GM19467 (cell line): ENCODE measurements at regions not wholly inside any gene's neighbourhood (a gene's known extent, or its start where the extent isn't known, plus 50 kb on each side); places are given as distances from the start of the nearest gene placed in this dataset.
"Not testable (repeated sequence)": the region's sequence is repeated elsewhere in the genome, so short reads cannot be mapped to it uniquely, and the experiment has no call there.

Source experiments
- ATAC-seq: cut with Tn5 transposase; IDR thresholded peaks from one replicate; pipeline ENCODE4 v1.9.1; 2021; ENCODE audit warnings: mild to moderate bottlenecking, moderate library complexity; ENCODE audit not compliant: unreplicated experiment

DNA sequence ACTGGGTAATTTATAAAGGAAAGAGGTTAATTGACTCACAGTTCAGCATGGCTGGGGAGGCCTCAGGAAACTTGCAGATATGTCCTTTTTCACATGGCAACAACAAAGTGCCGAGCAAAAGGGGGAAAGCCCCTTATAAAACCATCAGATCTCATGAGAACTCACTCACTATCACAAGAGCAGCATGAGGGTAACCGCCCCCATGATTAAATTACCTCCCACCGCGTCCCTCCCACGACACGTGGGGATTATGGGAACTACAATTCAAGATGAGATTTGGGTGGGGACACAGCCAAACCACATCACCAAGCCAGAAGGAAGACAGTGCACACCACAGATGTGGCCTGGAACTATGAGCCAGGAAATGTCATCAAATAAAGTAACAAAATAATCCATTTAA lies 292.8 kb downstream of the FOXO1 start:
- not testable (repeated sequence) for ATAC-seq

DNA sequence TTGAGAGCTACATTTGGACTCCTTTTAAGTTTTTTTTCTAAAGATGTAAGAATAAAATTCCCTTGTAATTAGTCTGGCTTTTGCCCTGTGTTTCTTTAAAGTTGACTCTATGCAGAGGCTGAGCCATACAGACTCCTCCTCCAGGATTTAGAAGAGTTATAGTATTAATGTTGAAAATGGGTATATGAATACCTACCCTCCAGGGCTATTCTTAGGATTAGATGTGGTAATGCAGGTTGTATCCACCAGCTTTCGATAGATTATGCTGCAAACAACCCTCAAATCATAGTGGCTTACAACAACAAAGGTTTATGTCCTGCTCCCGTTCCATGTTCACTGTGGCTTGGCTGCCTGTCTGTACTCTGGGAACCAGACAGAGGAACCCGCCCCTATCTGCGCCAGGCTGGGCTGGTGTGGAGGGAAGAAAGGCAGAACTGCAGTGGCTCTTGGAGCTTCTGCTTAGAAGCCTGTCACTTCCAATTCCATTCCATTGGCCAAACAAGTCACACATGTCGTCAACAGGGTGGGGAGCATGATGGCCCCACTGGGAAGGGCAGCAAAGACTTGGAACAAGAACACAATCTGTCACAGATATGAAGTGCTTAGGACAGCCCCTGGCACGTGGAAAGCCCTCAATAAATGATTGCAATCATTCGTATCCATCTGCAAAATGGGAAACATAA lies 290.8 kb downstream of the FOXO1 start:
- no peak for ATAC-seq

DNA sequence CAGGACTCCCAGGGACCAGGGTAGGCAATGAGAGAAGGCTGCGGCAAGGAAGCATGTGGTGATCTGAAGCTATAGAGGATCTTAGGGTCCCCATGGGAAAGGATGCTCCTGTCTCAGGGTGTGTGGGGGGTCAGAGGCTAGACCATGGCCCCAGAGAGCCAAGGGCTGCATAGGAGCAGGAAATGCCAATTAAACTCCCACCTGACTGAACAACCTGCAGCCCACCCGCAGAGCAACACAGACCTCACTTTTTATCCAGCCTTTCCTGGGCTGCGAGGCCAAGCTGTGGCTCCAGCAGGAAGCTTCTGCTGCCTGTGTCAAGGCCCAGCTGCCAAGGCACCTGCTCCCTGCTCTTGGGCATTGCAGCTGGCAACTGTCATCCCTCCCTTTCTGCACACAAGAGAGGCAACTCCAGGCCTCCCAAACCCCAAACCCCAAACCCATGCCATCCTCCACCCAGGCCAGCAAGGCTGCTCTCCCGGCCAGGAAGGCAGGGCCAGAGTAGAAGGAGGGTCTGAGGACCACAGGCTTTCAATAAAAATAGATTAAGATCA lies 290.1 kb downstream of the FOXO1 start:
- no peak for ATAC-seq

DNA sequence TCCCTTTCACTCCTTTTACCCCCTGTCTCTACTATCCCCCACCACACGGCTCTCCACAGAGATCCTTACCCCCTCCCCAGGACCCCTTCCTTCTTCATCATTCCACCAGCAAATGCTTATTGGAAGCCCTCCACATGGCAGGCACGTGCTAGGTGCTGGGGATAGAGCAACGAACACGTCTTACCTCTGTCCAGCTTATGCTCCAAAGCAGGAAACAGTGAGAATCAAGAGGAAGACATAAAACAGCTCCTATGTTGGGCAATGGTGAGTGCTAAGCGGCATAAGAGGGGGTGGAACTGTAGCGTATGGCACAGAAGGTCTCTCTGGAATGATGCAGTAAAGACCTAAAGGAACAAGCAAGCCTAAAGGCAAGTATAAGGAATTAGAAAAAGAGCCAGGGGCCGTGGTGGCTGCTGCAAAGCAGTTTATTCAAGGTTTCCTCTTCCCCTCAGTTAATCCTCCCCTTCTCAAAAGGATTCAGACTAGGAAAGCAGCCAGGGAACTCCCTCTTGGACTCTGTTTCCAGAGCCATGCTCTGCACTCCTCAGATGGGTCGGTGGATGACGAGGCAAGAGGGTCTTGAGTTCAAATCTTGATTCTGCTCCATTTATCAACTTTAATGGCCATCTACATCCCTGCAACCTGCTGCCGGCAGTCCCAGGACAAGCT lies 289.4 kb downstream of the FOXO1 start:
- no peak for ATAC-seq

DNA sequence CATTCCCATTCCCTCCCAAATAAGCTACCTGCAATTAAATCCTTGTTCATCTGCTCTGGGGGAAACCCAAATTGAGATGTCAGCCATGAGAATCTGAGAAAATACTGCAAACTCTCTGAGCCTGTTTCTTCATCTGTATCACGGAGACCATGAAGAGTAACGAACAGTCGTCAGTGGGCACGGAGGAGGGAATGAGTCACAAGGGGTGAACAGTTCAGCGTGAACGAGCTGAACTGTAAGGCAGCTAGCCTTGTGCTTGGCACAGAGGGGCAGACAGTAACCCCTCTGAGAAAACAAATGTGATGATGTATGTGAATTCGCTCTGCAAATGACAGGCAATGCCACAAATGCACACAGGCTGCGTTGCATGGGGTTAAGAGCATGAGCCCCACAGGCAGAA lies 288.7 kb downstream of the FOXO1 start:
- no peak for ATAC-seq

DNA sequence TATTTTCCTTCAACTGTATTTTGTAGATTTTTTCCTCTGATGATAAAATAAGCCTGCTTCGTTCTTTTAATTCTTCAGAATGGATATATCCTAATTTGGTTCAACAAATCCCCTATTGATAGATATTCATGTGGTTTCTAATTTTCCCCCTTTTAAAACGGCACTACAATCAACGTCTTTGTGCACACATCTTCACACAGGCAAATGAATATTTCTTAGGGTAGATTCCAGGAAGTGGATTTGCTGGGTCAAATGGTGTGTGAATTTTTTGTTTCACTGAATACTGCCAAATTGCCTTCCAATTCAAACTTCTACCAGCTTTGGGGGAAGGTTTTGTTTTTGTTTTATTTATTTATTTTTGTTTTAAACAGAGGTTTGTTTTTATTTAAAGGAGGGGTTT lies 287.2 kb downstream of the FOXO1 start:
- no peak for ATAC-seq

DNA sequence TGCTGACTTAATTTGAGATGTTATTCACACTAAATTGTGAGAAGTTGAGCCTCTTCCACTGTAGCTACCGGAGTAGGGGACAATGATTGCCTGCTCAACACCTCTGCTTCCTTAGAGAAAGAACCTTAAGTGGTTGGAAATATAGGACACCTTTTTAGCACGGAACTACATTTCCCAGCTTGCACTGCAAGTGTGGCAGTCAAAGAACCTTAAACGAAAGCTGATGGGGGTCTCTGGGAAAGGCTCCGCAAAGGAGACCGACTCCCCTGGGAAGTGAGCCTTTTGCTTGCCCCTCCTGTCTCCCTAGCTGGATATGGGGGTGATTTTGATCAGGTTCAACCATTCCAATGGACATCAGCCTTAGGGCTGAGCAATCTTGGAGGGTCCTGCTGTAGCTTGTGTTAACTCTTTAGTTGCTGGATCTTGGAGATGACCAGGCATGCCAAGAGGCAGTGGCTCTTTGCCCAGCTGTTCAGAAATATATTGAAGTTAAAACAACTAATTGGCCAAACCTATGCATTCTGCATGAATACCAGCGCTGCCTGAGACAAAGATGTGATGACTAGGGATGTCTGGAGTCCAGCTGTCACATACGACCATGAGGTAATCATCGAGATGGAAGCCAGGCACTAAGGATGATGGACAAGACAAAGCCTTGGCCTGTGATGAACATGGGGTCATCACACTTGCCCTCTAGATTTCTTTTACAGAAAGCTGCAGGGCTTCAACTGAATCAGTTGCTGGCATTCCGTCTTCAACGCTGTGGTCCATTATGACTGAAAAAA lies 286.5 kb downstream of the FOXO1 start:
- no peak for ATAC-seq

DNA sequence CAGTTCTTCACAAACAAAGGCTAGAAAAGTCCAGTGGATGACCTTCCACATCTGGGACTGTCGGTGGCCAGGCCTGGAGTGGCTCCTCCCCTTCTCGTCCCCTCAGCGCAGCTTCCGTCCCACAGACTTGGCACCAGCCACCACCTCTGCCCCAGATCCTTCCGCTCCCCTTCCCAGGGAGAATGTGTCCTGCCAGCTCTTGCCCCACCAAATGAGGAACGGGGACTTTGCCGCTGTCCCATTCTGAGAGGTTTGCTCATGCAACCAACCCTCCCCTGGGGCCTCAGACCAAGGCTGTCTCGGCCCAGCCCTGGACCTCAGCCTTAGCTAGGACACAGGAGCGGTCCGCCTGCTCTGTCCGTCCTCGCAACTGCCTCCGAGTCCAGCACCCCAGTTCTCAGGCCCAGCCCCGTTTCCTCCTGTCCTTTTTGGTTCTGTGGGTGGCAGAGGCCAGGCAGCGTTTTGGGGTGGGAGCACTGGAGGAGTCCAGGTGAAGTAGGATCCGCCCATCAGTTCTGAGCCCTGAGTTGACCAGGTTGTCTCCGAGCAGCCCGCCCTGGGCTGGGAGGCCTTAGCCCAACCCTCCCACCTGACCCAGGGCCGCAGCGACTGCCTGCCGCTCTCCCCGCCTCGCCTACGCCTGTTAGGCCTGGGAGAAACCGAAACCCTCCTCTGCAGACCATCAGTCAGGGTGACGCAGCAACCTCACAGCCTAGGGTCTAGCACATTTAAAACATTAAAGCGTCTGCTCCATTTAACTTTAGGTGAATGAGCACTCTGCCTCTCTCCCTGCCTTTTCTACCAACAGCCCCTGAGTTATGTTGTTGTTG lies 284.3 kb downstream of the FOXO1 start:
- ATAC-seq = no peak

DNA sequence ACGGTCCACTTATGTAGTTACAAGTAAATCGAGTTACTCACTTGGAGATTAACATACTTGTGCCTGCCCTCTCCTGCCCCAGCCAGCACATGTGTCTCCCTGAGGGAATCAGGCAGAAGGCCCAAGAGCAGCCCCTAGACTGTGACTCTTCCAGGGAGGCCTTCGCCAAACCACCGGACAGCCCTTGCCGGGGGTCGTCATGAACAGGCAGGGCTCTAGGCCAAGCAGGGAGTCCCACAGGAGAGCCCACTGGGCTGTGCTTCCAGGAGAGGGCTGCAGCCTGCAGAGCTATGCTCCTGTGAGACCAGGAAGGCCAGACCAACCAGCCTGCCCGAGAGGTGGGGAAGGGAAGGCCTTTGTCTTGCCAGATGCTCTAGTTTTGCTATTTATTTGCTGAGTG lies 283.3 kb downstream of the FOXO1 start:
- no peak for ATAC-seq

DNA sequence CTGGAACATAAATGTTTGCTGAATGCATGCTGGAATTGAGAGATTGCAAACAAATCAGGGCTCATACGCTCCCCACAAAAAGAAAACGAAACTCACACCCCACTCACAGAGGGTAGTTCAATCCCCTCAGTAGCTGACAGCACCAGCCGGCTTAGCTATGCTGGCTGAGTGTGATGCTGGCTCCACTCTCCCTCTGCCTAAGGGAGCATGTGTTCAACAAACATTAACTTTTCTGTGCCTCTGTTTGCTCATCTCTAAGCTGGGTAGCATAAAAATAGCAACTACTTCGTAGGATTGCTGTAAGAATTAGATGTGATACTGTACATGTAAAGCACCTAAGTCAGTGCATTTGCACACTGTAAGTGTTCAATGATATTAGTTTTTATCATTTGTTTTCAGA lies 282.6 kb downstream of the FOXO1 start:
- no peak for ATAC-seq

DNA sequence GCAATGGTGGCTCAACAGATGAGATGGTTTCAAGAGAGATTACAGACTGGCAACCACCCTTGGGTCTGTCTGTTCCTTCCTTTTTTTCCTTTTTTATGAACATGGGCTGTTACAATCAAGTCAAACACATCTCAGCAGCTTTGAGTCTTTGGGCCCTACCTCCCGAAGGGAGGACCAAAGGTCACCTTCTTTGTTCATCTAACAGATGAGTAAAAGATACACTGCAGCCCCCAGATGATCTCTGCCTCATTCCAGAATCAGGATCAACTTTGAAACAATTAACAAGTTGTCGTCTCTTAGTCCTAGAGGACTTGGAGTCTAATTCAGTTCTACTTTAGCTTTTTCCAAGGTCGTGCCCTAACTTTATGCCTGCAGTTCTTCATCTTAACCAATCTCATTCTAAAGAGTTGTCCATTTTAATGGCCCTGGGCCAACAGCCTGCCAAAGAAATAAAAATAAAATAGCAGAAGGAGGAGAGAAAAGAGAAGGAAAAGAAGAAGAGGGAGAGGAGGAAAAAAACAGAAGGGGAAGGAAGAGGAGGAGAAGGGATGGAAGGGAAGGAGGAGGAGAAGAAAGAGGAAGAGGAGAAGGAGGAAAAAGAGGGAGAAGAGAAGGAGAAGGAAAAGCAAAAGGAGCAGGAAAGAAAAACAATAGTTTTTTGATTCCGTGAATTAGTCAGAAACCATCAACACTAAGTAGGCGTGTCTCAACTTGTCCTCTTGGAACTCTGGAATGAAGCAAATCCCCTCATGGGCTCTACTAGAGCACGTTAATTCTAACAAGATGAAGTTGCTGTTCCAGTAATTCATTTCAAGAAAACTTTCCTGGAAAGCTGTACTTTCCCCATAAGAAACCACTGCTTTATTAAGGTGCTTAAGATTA lies 281.2 kb downstream of the FOXO1 start:
- ATAC-seq = no peak

DNA sequence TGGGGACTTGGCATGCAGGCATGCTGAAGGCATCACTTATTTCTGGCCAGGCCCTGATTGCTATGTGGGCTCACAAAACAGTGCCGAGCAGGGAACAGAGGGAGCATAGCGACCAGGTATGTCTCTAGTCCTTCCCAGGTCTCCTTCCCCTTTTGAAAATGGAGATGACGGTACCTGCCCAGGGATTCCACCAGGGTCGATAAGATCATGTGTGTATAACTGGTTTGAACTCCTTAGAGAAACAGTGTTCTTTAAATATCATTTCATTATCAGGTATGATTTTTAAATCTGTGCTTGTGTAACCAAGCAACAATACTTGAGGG lies 280.6 kb downstream of the FOXO1 start:
- no peak for ATAC-seq

DNA sequence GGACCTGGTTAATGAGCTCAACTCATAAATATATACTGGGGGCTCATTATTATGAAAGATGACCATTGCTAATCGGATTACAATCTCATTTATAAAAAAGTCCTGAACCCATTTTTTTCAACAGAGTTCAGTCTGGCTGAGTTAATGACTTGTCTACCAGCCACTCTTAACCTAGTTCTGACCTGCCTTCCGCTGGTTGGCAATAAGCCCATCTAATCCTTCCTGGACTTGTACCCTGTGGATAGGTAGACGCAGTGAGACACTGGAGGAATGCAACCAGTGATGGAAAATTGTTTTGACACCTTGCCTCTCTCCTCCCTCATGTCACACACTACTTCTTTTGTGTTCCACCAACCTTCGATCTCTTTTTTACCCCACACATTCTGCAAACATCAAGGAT lies 279.9 kb downstream of the FOXO1 start:
- no peak for ATAC-seq

DNA sequence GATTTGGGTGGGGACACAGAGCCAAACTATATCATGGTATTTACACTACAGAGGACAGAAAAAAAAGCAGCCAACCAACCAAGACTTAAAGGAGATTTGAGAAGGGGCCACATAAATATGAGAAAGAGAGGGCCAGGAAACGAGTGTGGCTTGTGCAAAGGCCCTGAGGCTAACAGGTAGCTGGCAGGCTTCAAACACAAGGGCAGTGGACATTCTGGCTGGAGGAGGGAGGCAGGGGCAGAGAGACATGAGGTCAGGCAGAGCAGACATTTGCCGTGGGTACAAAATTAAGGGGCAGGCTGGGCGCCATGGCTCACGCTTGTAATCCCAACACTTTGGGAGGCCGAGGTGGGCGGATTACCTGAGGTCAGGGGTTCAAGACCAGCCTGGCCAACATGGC lies 278.7 kb downstream of the FOXO1 start:
- ATAC-seq = no peak

DNA sequence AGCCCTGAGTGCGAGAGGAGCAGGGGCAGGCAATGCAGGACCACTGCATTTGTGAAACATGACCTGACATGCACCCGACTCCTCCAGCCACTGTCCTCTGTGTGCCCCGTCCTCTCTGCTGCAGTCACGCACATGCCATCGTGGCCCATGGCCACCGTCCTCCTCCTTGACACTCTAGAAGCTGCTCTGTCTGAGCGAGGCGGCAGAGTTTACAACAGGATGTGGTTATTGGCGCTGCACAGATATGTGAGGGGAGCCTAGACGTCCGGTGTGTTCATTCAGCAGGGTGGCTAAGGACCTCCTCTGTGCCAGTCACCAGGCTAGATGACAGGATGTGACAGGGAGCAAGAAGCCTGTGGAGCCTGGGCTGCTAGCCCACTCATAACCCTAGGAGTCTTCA lies 277.8 kb downstream of the FOXO1 start:
- peak; percentile 100 for ATAC-seq

DNA sequence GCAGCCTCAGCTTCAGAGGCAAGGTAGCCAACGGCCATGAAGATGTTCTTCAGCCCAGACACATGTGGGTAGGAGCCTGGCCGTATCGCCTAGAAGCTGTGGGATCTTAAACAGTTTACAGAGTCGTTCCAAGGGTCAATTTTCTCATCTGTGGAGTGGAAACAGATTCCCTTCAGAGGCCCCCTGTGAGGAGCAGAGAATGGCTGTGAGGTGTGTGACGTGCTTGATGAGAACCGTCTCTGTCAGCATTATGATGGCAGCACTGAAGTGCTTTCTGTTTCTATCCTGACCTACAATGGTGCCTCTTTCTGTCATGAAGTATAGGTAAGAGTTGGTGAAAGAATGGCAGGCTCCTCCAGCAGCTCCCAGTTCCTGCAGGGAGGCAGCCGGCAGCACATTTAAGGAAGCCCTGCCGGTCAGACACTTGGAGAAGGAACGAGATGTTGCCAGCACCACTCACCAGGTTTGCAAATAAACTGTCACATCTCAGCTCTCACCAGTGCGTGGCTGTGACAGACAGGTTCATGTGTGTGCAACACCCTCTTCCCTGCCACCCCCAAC lies 277.3 kb downstream of the FOXO1 start:
- peak; percentile 42 for ATAC-seq

DNA sequence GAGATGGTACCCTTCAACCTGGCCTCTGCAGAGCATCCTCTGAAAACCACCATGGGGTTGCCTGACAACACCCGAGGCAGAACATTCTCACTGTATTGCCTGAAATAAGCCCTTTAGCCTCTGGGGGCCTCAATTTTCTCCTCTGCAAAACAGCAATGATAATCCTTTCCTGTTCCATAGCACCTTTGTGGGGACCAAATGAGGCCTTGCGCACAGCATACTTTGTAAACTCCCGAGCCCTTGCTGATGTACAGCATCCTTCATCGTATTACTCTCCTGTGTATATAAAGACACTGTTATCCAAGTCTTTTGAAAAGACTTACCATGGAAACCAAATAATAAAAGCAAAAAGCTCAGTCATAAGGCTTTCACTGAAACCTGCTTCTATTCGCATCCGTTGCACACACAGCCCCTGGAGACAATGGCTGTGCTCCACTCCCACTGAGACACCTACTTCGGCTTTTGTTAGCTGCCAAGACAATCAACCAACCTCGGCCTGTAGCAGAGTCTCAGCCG lies 276.0 kb downstream of the FOXO1 start:
- no peak for ATAC-seq

DNA sequence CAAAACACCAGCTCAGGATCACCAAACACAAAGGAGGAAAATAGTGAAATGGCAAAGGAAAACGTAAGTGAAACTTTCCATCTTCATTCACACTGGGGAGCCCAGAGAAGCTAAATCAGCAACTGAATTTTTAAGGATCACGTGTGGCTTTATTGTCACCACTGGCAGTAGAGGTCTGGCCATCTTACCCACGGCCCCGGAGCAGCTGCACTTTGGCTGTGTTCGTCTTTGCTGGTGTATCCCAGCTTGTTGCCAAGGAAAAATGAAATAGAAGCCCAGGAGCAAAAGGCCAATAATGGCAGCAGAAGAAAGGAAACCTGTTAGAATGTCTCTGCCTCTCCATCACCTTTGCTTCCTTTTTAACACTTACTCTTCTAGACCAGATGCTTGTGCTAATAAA lies 274.7 kb downstream of the FOXO1 start:
- ATAC-seq = no peak

DNA sequence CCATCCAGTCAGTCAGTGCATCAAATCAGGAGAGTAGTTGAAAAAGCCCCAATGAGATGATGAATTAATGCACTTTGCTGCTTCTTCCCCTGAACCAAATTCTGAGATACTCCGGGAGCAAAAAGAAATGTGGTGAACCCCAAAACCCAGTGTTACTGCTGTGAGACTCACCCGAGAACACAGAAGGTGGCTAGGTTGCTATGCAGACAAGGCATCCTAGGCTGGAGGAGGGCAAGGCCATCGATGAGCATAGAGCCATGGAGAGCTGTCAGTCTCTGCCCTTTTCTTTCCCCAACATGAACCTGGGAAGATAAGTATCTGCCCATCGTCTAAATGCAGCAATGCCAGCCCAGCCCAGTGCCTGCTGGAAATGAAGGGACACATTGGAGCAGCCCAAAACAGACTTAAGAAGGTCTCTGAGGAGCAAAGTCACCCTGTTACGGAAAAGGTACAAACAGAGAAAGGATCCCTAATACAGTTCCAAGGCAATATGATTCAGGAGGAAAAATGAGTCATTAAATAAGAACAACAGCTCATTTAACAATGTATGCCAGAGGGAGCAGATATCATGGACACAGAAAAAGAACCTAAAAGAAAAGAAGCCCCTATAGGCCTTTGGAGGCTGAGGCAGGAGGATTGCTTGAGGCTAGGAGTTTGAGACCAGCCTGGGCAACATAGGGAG lies 272.0 kb downstream of the FOXO1 start:
- ATAC-seq = no peak
